Endothelial cell of umbilical vein (primary cell): ENCODE measurements at regions not wholly inside any gene's neighbourhood (a gene's known extent, or its start where the extent isn't known, plus 50 kb on each side); places are given as distances from the start of the nearest gene placed in this dataset.

Source experiments
- BruUV-seq: library from RNA; stranded (reverse); fragments of 400-500 nt; replicated peaks from 2 replicates; lab custom pipeline; 2021; lab: Mats Ljungman, UMichigan
- CTCF ChIA-PET: fragments of 300-600, 350-600 bp; sonication (Branson Sonifier 250); formaldehyde crosslinking; loops from one replicate; lab custom pipeline; 2021; ENCODE audit warnings: antibody characterized with exemption, inconsistent platforms; lab: Charles Lee
- POLR2A ChIA-PET: fragments of 300-600, 350-600 bp; sonication (Branson Sonifier 250); formaldehyde crosslinking; loops from one replicate; lab custom pipeline; 2021; ENCODE audit warnings: antibody characterized with exemption, inconsistent platforms; lab: Charles Lee
- DNase-seq: peaks from one replicate; pipeline ENCODE4 v3.0.0-alpha.2; 2011; ENCODE audit warnings: low read depth, low spot score
- FAIRE-seq: peaks from 2 replicates; lab custom pipeline; 2011; peaks lifted over from hg19 to GRCh38; lab: Jason Lieb, UNC
- H2AFZ ChIP-seq: 2 replicates; pipeline ENCODE4 v1.6.0; 2012; ENCODE audit warnings: low read depth, low read length, control low read depth, inconsistent platforms
- H3K27ac ChIP-seq: 2 replicates; pipeline ENCODE4 v1.5.1; 2011; ENCODE audit warnings: low read depth, mild to moderate bottlenecking, control low read depth, low read length, moderate library complexity; ENCODE audit not compliant: insufficient read depth
- H3K27me3 ChIP-seq, 2 experiments: 2 replicates each; pipeline versions ENCODE4 v1.6.0 to v1.6.1; 2011; ENCODE audit warnings: low read length in 2 of 2, mixed read lengths in 1 of 2; ENCODE audit not compliant: control insufficient read depth in 2 of 2, insufficient read depth in 2 of 2
- H3K36me3 ChIP-seq, 2 experiments: 2 replicates in 1 of 2; 3 replicates in 1 of 2; pipeline ENCODE4 v1.5.1; 2011; ENCODE audit warnings: low read length in 2 of 2, mild to moderate bottlenecking in 1 of 2, moderate library complexity in 1 of 2; ENCODE audit not compliant: control insufficient read depth in 2 of 2, insufficient read depth in 2 of 2; ENCODE audit errors: extremely low read depth in 1 of 2
- H3K4me1 ChIP-seq: 3 replicates; pipeline ENCODE4 v1.5.1; 2011; ENCODE audit warnings: mild to moderate bottlenecking, low read length; ENCODE audit not compliant: control insufficient read depth, insufficient read depth; ENCODE audit errors: extremely low read depth
- H3K4me2 ChIP-seq: 2 replicates; pipeline ENCODE4 v1.6.1; 2011; ENCODE audit warnings: low read length, control low read depth, mixed read lengths; ENCODE audit not compliant: insufficient read depth
- H3K4me3 ChIP-seq, 3 experiments: fragments of 200-600 bp in 1 of 3; sonication (generic), shearing (Covaris generic) in 1 of 3; replicated peaks in 1 of 3; 2 replicates each; pipeline ENCODE4 v1.5.1; 2011 to 2016; ENCODE audit warnings: control low read depth in 3 of 3, low read length in 3 of 3, mild to moderate bottlenecking in 2 of 3, inconsistent platforms in 1 of 3, low read depth in 1 of 3, moderate library complexity in 1 of 3; ENCODE audit not compliant: insufficient read depth in 1 of 3
- H3K79me2 ChIP-seq: 2 replicates; pipeline ENCODE4 v1.6.0; 2012; ENCODE audit warnings: low read length, inconsistent platforms; ENCODE audit not compliant: control insufficient read depth, insufficient read depth
- H3K9ac ChIP-seq: replicated peaks from 2 replicates; pipeline ENCODE3; 2011; ENCODE audit warnings: low read length, control low read depth; ENCODE audit not compliant: insufficient read depth; ENCODE audit errors: extremely low read depth
- H3K9me1 ChIP-seq: replicated peaks from 3 replicates; pipeline ENCODE4 v1.6.0; 2011; ENCODE audit warnings: mild to moderate bottlenecking, low read length; ENCODE audit not compliant: control insufficient read depth, insufficient read depth; ENCODE audit errors: extremely low read depth
- H3K9me3 ChIP-seq: replicated peaks from 2 replicates; pipeline ENCODE4 v1.5.1; 2012; ENCODE audit warnings: low read length, inconsistent platforms; ENCODE audit not compliant: control insufficient read depth, insufficient read depth
- H4K20me1 ChIP-seq: replicated peaks from 2 replicates; pipeline ENCODE3; 2011; ENCODE audit warnings: mild to moderate bottlenecking, low read length; ENCODE audit not compliant: control insufficient read depth, insufficient read depth; ENCODE audit errors: extremely low read depth
- EZH2 ChIP-seq: IDR thresholded peaks from 2 replicates; pipeline ENCODE4 v1.6.1; 2012; ENCODE audit warnings: borderline replicate concordance, low read depth, mild to moderate bottlenecking, moderate library complexity, low read length, inconsistent platforms; ENCODE audit not compliant: severe bottlenecking
- FOS ChIP-seq: IDR thresholded peaks from 2 replicates; pipeline ENCODE4 v1.6.1; 2011; ENCODE audit warnings: mild to moderate bottlenecking, low read length, moderate library complexity, borderline replicate concordance; ENCODE audit not compliant: insufficient read depth
- GATA2 ChIP-seq: IDR thresholded peaks from 2 replicates; pipeline ENCODE4 v1.7.0; 2011; ENCODE audit warnings: low read depth, mild to moderate bottlenecking, moderate library complexity, mixed read lengths, low read length; ENCODE audit not compliant: insufficient read length, insufficient read depth
- JUN ChIP-seq: IDR thresholded peaks from 2 replicates; pipeline ENCODE4 v1.6.1; 2011; ENCODE audit warnings: borderline replicate concordance, low read depth; ENCODE audit not compliant: insufficient read length, insufficient read depth
- MAX ChIP-seq: IDR thresholded peaks from 2 replicates; pipeline ENCODE4 v1.6.1; 2011; ENCODE audit not compliant: insufficient read depth, insufficient read length
- MYC ChIP-seq: IDR thresholded peaks from one replicate; pipeline ENCODE4 v1.6.1; 2011; ENCODE audit warnings: mild to moderate bottlenecking, low read depth, low read length
- POLR2A ChIP-seq: IDR thresholded peaks from 2 replicates; pipeline ENCODE4 v1.6.1; 2012; ENCODE audit warnings: low read depth, mild to moderate bottlenecking, control low read depth, low read length
- POLR2AphosphoS5 ChIP-seq: IDR thresholded peaks from 2 replicates; pipeline ENCODE4 v1.6.1; 2012; ENCODE audit warnings: low read depth, mild to moderate bottlenecking, control low read depth, low read length, moderate library complexity; ENCODE audit not compliant: insufficient read depth
- dilution Hi-C: fragments of 300-500 bp; cut with MboI; formaldehyde crosslinking; loops from one replicate; pipeline ENCODE4 v1.15.0; 2019; ENCODE audit warnings: low sequenced_read_pairs; ENCODE audit not compliant: extremely low pct_ligation_motif_present
- intact Hi-C: fragments of 100-400 bp; cut with micrococcal nuclease; formaldehyde crosslinking; loops from one replicate; pipeline ENCODE4 v1.10.0; 2022
- TF ChIP-seq, protein P1 (sequence below), 2 donors: IDR thresholded peaks; 1 replicate in 1 of 2; 2 replicates in 1 of 2; pipeline ENCODE4 v1.5.1; 2011; ENCODE audit warnings: low read length in 2 of 2, mild to moderate bottlenecking in 2 of 2, moderate library complexity in 2 of 2, control low read depth in 1 of 2, inconsistent platforms in 1 of 2, low read depth in 1 of 2; ENCODE audit not compliant: insufficient read depth in 1 of 2; ENCODE audit errors: extremely low read depth in 1 of 2

DNA sequence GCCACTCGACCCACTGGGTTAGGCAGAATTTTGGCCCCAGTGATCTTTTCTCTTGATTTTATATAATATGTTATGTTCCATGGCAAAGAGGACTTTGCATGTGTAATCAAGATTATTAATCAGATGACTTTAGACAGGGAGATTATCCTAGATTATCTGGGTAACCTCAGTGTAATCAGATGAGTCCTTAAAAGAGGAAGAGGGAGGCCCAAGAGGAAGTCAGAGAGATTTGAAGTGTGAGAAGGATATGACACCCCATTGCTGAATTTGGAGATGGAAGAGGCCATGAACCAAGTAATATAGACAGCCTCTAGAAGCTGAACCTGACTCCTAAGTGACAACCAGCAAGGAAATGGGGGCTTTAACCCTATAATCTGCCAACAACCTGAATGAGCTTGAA is 117.1 kb upstream of the CSF3R start:
- Histone ChIP-seq H3K9me3 (no peaks in the 10 kb centered on the region), H3K27me3 (no peaks in the 10 kb centered on the region), H3K27ac (no peak overlapping the region), H3K4me2 (no peak overlapping the region), H3K9ac (no peak overlapping the region), H3K36me3 (no peaks in the 10 kb centered on the region), H3K4me1 (no peaks in the 10 kb centered on the region), H3K4me3 (no peak overlapping the region), H4K20me1 (no peaks in the 10 kb centered on the region), H3K79me2 (no peaks in the 10 kb centered on the region), H3K9me1 (no peaks in the 10 kb centered on the region), H2AFZ (no peak overlapping the region)
- no peak for DNase-seq
- FAIRE-seq = no peak
- intact Hi-C loops (no loop called here), dilution Hi-C loops (no loop called here)
- BruUV-seq = no TSS peak
- POLR2A ChIA-PET = no interaction called here
- CTCF ChIA-PET = interaction anchor here (2.2 kb wide), 1 partner anchor 24 kb away, joined by 7 read pairs; no protein-coding TSS in a partner anchor
- TF ChIP-seq MAX (no peak), MYC (no peak), GATA2 (no peak), FOS (no peak), POLR2AphosphoS5 (no peak), EZH2 (no peak), JUN (no peak), POLR2A (no peak)
- TF ChIP-seq, protein P1, sequence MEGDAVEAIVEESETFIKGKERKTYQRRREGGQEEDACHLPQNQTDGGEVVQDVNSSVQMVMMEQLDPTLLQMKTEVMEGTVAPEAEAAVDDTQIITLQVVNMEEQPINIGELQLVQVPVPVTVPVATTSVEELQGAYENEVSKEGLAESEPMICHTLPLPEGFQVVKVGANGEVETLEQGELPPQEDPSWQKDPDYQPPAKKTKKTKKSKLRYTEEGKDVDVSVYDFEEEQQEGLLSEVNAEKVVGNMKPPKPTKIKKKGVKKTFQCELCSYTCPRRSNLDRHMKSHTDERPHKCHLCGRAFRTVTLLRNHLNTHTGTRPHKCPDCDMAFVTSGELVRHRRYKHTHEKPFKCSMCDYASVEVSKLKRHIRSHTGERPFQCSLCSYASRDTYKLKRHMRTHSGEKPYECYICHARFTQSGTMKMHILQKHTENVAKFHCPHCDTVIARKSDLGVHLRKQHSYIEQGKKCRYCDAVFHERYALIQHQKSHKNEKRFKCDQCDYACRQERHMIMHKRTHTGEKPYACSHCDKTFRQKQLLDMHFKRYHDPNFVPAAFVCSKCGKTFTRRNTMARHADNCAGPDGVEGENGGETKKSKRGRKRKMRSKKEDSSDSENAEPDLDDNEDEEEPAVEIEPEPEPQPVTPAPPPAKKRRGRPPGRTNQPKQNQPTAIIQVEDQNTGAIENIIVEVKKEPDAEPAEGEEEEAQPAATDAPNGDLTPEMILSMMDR (IDR thresholded peaks at IDR 0.05; ENCODE audit: extremely low read depth in 1 of 2, insufficient read depth in 1 of 2, low read depth in 1 of 2, low read length in 2 of 2) = no peak
